Smooth muscle cell (in vitro differentiated cells): ENCODE measurements at regions not wholly inside any gene's neighbourhood (a gene's known extent, or its start where the extent isn't known, plus 50 kb on each side); places are given as distances from the start of the nearest gene placed in this dataset.

ENCODE experiments used
- DNase-seq: peaks from one replicate; lab custom pipeline; 2025; ENCODE audit not compliant: unreplicated experiment; lab: John Stamatoyannopoulos, UW
- H2AFZ ChIP-seq: fragments of 200-600 bp; sonication (generic); 2 replicates; pipeline ENCODE4 v1.6.0; 2016; ENCODE audit warnings: antibody characterized with exemption, low read depth, mild to moderate bottlenecking
- H3F3A ChIP-seq: fragments of 200-600 bp; sonication (generic); 2 replicates; pipeline ENCODE4 v1.6.0; 2017; ENCODE audit warnings: antibody characterized with exemption, low read depth
- H3K27ac ChIP-seq: fragments of 200-600 bp; sonication (generic); 2 replicates; pipeline ENCODE4 v1.5.1; 2016; ENCODE audit warnings: low read depth, mild to moderate bottlenecking
- H3K27me3 ChIP-seq: fragments of 200-600 bp; sonication (generic); 2 replicates; pipeline ENCODE4 v1.6.1; 2016; ENCODE audit warnings: low read depth, mild to moderate bottlenecking
- H3K36me3 ChIP-seq: fragments of 200-600 bp; sonication (generic); 2 replicates; pipeline ENCODE4 v1.5.1; 2016; ENCODE audit warnings: low read depth
- H3K4me1 ChIP-seq: fragments of 200-600 bp; sonication (generic); 2 replicates; pipeline ENCODE4 v1.5.1; 2016; ENCODE audit warnings: low read depth
- H3K4me2 ChIP-seq: fragments of 200-600 bp; sonication (generic); 2 replicates; pipeline ENCODE4 v1.6.0; 2016; ENCODE audit warnings: mild to moderate bottlenecking
- H3K4me3 ChIP-seq: fragments of 200-600 bp; sonication (generic); 2 replicates; pipeline ENCODE4 v1.5.1; 2016; ENCODE audit warnings: mild to moderate bottlenecking
- H3K79me2 ChIP-seq: fragments of 200-600 bp; sonication (generic); 2 replicates; pipeline ENCODE4 v1.6.0; 2016; ENCODE audit warnings: low read depth, mild to moderate bottlenecking
- H3K9ac ChIP-seq: fragments of 200-600 bp; sonication (generic); 2 replicates; pipeline ENCODE4 v1.6.0; 2016; ENCODE audit warnings: low read depth
- H3K9me3 ChIP-seq: fragments of 200-600 bp; sonication (generic); replicated peaks from 2 replicates; pipeline ENCODE4 v1.5.1; 2016; ENCODE audit warnings: low read depth
- H4K20me1 ChIP-seq: fragments of 200-600 bp; sonication (generic); 2 replicates; pipeline ENCODE4 v1.6.0; 2016; ENCODE audit warnings: low read depth
- CTCF ChIP-seq: fragments of 200-600 bp; sonication (generic); IDR thresholded peaks from 2 replicates; pipeline ENCODE4 v1.5.1; 2017; ENCODE audit warnings: borderline replicate concordance, mild to moderate bottlenecking, antibody characterized with exemption; ENCODE audit not compliant: insufficient read depth, poor library complexity, severe bottlenecking
- WGBS: methylation state at CpG from one replicate; pipeline ENCODE4 v1.1.7; 2016; ENCODE audit warnings: low lambda C conversion rate; 5-methylcytosine and 5-hydroxymethylcytosine counted together

DNA sequence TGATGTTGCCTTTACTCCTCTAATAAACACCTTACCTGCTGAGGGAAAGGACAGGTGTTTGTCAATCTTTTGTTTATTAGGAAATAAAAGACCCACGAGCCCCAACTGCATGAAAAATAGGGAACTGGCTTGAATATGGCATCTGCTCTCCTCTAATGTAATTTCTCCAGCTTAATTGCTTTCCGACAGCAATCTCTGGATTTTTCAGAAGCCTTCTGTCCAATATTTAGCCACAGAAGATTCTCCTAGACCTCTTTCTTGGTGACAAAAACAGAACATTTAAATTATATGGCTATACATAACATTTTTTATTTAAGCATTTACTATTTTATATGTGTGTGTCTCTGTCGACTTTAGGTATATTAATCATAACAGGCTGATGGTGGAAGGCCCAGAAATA lies 317.4 kb upstream of the ADARB2 start:
- Histone ChIP-seq H3K36me3 (no peaks in the 10 kb centered on the region), H3F3A (no peaks in the 10 kb centered on the region), H2AFZ (no peak overlapping the region), H3K9me3 (no peaks in the 10 kb centered on the region), H3K27me3 (no peaks in the 10 kb centered on the region), H3K27ac (no peak overlapping the region), H4K20me1 (no peaks in the 10 kb centered on the region), H3K4me1 (no peaks in the 10 kb centered on the region), H3K4me3 (no peak overlapping the region), H3K9ac (no peak overlapping the region), H3K79me2 (no peaks in the 10 kb centered on the region), H3K4me2 (no peak overlapping the region)
- no peak for TF ChIP-seq CTCF
- WGBS: 73% methylated on average over 3 of the region's 3 CpGs
- no peak for DNase-seq

DNA sequence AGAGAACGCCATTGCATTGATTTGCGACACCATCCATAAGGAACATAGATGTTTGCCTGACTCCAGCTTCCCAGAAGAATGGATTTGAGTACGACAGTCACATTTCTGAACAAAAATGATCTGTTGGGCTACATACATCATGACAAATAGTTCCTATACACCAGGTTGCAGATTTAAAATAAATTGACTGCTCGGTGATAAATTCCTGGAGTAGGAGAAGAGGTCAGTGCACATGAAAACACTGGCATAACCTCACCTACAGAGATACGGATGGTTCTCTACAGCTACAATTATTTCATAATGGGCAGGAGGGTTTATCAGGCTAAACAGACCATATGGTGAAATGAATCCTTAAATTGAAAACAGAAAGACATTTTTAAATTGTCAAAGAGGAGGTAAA lies 316.5 kb upstream of the ADARB2 start:
- Histone ChIP-seq H3K4me1 (no peaks in the 10 kb centered on the region), H3K27me3 (no peaks in the 10 kb centered on the region), H3K79me2 (no peaks in the 10 kb centered on the region), H3K27ac (no peak overlapping the region), H3K9me3 (no peaks in the 10 kb centered on the region), H3K4me3 (no peak overlapping the region), H2AFZ (no peak overlapping the region), H3K36me3 (no peaks in the 10 kb centered on the region), H3K9ac (no peak overlapping the region), H4K20me1 (no peaks in the 10 kb centered on the region), H3K4me2 (no peak overlapping the region), H3F3A (no peaks in the 10 kb centered on the region)
- no peak for DNase-seq
- TF ChIP-seq CTCF: no peak
- WGBS: 89% methylated on average over 5 of the region's 5 CpGs

GRCh38 chr10:2051108-2051507 lies 313.8 kb upstream of the ADARB2 start:
- 86% methylated on average over 7 of the region's 7 CpGs for WGBS
- no peaks in the 10 kb centered on the region for H3K79me2 ChIP-seq
- TF ChIP-seq CTCF: no peak

GRCh38 chr10:2049560-2049959 lies 312.2 kb upstream of the ADARB2 start:
- Histone ChIP-seq H3K4me2 (no peak overlapping the region), H4K20me1 (no peaks in the 10 kb centered on the region), H3K27ac (no peak overlapping the region), H2AFZ (no peak overlapping the region), H3K9ac (no peak overlapping the region), H3K4me3 (no peak overlapping the region), H3K4me1 (no peaks in the 10 kb centered on the region), H3K36me3 (no peaks in the 10 kb centered on the region), H3K27me3 (no peaks in the 10 kb centered on the region), H3F3A (no peaks in the 10 kb centered on the region), H3K79me2 (no peaks in the 10 kb centered on the region), H3K9me3 (no peaks in the 10 kb centered on the region)
- no peak for DNase-seq
- TF ChIP-seq CTCF: no peak

More at GRCh38 chr10:2051108-2051507, 313.8 kb upstream of the ADARB2 start:
- Histone ChIP-seq H3K9ac (no peak overlapping the region), H3K9me3 (no peaks in the 10 kb centered on the region), H3K27ac (no peak overlapping the region), H3K4me1 (no peaks in the 10 kb centered on the region), H4K20me1 (no peaks in the 10 kb centered on the region), H3K27me3 (no peaks in the 10 kb centered on the region), H2AFZ (no peak overlapping the region), H3K4me2 (no peak overlapping the region), H3K36me3 (no peaks in the 10 kb centered on the region), H3K4me3 (no peak overlapping the region), H3F3A (no peaks in the 10 kb centered on the region)
- DNase-seq: no peak
